ENCODE measurements at regions not wholly inside any gene's neighbourhood (a gene's known extent, or its start where the extent isn't known, plus 50 kb on each side); places are given as distances from the start of the nearest gene placed in this dataset.

GRCh38 chr12:86777325-86777724 lies 521.1 kb upstream of the MGAT4C start:
- H3K9me3 Mint-ChIP-seq (ENCODE audit: low read depth): no peaks in the 10 kb centered on the region
- H3K36me3 Mint-ChIP-seq (ENCODE audit: insufficient read depth): no peaks in the 10 kb centered on the region
- H3K27ac Mint-ChIP-seq: no peak overlapping the region
- no peak overlapping the region for H3K4me3 Mint-ChIP-seq (ENCODE audit: low read depth)
- TF ChIP-seq CTCF (IDR thresholded peaks at IDR 0.05; ENCODE audit: unreplicated experiment): no peak
- H3K4me1 Mint-ChIP-seq (ENCODE audit: low read depth): no peaks in the 10 kb centered on the region
- no peak for DNase-seq (ENCODE audit: low spot score, unreplicated experiment)
- H3K27me3 Mint-ChIP-seq: no peaks in the 10 kb centered on the region

- Mint-ChIP-seq H3K4me1 (ENCODE audit: low read depth) (no peaks in the 10 kb centered on the region), H3K36me3 (ENCODE audit: insufficient read depth) (no peaks in the 10 kb centered on the region), H3K27me3 (no peaks in the 10 kb centered on the region), H3K27ac (no peak overlapping the region), H3K4me3 (ENCODE audit: low read depth) (no peak overlapping the region), H3K9me3 (ENCODE audit: low read depth) (no peaks in the 10 kb centered on the region)
- no peak for TF ChIP-seq CTCF (IDR thresholded peaks at IDR 0.05; ENCODE audit: unreplicated experiment)
- no peak for DNase-seq (ENCODE audit: low spot score, unreplicated experiment)
Measured at GRCh38 chr12:86774841-86775388, 518.7 kb upstream of the MGAT4C start.

- H3K9me3 Mint-ChIP-seq (ENCODE audit: low read depth): no peaks in the 10 kb centered on the region
Measured at GRCh38 chr12:86772696-86773095, 516.5 kb upstream of the MGAT4C start.

GRCh38 chr12:86770871-86771270 lies 514.7 kb upstream of the MGAT4C start:
- no peaks in the 10 kb centered on the region for H3K27me3 Mint-ChIP-seq
- TF ChIP-seq CTCF (IDR thresholded peaks at IDR 0.05; ENCODE audit: unreplicated experiment): no peak
- no peaks in the 10 kb centered on the region for H3K4me1 Mint-ChIP-seq (ENCODE audit: low read depth)
- no peaks in the 10 kb centered on the region for H3K36me3 Mint-ChIP-seq (ENCODE audit: insufficient read depth)
- DNase-seq (ENCODE audit: low spot score, unreplicated experiment): no peak
- no peak overlapping the region for H3K27ac Mint-ChIP-seq
- H3K9me3 Mint-ChIP-seq (ENCODE audit: low read depth): no peaks in the 10 kb centered on the region
- no peak overlapping the region for H3K4me3 Mint-ChIP-seq (ENCODE audit: low read depth)

More at GRCh38 chr12:86772696-86773095, 516.5 kb upstream of the MGAT4C start:
- no peak for DNase-seq (ENCODE audit: low spot score, unreplicated experiment)
- Mint-ChIP-seq H3K27me3 (no peaks in the 10 kb centered on the region), H3K27ac (no peak overlapping the region), H3K4me3 (ENCODE audit: low read depth) (no peak overlapping the region), H3K4me1 (ENCODE audit: low read depth) (no peaks in the 10 kb centered on the region), H3K36me3 (ENCODE audit: insufficient read depth) (no peaks in the 10 kb centered on the region)
- no peak for TF ChIP-seq CTCF (IDR thresholded peaks at IDR 0.05; ENCODE audit: unreplicated experiment)

- Mint-ChIP-seq H3K4me3 (ENCODE audit: low read depth) (no peak overlapping the region), H3K36me3 (ENCODE audit: insufficient read depth) (no peaks in the 10 kb centered on the region), H3K27me3 (no peaks in the 10 kb centered on the region), H3K4me1 (ENCODE audit: low read depth) (no peaks in the 10 kb centered on the region), H3K27ac (no peak overlapping the region), H3K9me3 (ENCODE audit: low read depth) (no peaks in the 10 kb centered on the region)
- no peak for DNase-seq (ENCODE audit: low spot score, unreplicated experiment)
- no peak for TF ChIP-seq CTCF (IDR thresholded peaks at IDR 0.05; ENCODE audit: unreplicated experiment)
Measured at GRCh38 chr12:86748894-86749293, 492.7 kb upstream of the MGAT4C start.
